ENCODE measurements at regions not wholly inside any gene's neighbourhood (a gene's known extent, or its start where the extent isn't known, plus 50 kb on each side); places are given as distances from the start of the nearest gene placed in this dataset.

DNA sequence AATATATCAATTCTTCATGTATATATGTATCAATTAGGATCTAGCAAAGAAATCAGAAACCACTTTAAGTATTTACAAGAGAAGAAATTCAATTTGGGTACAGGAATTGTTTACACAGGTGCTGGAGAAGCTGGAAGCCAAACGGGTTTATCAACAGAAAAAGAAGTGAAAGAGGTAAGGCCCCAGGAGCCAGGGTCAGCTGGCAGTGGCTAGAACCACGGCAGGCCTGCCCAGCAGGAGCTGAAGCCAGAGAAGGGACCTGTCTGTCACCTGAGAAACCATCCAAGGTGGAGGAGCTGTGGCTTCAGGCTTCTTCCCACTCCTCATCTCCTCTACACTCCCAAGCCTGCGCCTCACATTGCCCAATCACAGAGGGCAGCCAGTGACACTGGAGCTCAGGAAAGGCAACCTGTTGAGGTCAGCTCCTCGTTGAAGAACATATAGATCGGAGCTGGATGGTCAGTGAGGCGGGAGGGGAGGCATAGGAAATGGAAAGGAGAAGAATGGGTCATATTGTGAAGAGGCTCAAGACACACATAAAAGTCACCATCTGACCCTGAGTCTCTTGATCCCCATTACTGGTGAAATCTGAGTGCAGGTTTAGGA lies 182.6 kb downstream of the REEP3 start:
- no peak for DNase-seq (ENCODE audit: low read depth)
- no peak overlapping the region for H3K4me3 ChIP-seq (ENCODE audit: low read depth, low read length)

DNA sequence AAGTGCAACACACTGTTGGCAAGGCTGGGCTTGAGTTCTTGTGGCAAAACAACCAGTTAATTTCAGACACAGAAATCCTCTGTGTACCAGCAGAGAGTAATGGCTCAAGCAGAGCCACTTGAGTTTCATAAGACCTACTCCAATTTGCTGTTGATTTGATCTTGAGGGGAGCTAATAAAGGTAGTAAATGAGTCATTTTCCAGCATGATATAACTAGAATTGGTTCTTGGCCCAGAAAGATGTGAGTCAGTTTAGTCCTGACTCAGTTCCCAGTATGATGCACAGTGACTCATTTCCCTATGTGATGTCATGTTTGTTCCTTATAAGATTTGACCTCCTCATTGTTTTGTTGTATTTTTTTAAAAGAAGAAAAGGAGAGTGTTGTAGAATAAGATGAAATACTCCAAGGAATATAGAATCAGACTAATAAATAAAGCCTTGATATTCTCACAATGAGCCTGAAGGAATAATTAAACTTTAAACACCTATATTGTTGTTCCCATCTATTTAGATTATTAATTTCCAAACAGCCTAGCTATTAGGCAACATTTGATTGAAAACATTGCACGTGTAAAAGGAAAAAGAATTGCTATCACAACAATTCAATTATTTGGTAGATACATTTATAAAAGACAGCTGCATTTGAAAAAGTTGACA lies 186.2 kb downstream of the REEP3 start:
- H3K4me3 ChIP-seq (ENCODE audit: low read depth, low read length): no peak overlapping the region
- DNase-seq (ENCODE audit: low read depth): peak; percentile 99

DNA sequence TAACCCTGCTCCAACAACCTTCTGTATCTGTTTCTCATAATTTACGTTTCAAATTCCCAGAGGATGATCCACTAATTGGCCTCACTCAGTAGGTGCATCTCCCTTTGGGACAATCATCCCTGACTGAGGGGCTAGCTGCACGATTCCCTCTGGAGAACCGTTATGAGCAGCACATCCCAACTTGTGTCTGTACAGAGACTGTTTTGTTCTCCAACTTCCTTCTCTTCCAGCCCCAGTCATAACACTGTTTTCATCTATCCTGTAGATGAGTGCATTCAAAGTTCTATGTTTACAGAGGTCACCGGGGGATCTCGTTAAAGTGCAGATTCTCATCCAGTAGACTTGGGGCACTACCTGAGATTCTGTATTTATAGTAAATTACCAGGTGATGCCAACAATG lies 187.2 kb downstream of the REEP3 start:
- DNase-seq (ENCODE audit: low read depth): no peak

DNA sequence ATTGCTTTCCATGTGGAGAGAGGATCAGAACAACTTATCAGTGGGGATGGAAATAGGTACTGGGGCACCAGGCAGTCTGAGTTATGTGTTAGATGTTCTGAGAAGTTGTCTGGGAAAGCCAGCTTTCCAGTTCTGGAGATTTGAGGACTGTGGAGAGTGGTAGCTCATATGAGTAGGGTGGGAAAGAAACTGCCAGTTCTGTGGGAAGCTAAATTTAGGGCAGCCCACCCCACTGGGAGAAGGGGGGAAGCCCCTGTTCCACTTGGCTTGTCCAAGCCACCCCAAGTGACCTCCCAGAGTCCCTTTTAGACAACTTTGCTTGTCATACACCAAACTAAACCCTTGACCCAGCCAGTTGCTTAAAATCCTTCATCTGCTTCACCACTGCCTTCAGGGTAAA lies 189.5 kb downstream of the REEP3 start:
- no peak for DNase-seq (ENCODE audit: low read depth)
- H3K4me3 ChIP-seq (ENCODE audit: low read depth, low read length): no peak overlapping the region

More for the DNA sequence above, 187.2 kb downstream of the REEP3 start:
- H3K4me3 ChIP-seq (ENCODE audit: low read depth, low read length): no peak overlapping the region

DNA sequence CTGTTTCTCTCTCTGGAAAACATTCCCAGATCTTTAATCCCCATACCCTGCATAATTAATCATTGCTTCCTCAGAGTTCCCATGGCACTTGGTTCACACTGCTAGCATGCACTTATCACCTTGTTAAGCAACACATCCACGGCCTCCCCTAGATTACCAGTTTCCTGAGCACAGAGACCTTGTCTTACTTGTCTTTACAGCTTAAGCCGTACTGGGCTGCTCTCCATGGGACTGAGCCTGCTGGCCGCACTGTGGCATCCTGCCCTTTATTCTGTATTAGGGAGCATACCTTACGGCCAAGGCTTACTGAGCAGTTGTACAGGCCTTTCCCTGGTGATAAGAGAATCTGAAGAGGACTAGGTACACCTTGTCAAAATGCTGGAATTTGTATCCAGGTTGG lies 190.2 kb downstream of the REEP3 start:
- no peak overlapping the region for H3K4me3 ChIP-seq (ENCODE audit: low read depth, low read length)
- DNase-seq (ENCODE audit: low read depth): no peak

DNA sequence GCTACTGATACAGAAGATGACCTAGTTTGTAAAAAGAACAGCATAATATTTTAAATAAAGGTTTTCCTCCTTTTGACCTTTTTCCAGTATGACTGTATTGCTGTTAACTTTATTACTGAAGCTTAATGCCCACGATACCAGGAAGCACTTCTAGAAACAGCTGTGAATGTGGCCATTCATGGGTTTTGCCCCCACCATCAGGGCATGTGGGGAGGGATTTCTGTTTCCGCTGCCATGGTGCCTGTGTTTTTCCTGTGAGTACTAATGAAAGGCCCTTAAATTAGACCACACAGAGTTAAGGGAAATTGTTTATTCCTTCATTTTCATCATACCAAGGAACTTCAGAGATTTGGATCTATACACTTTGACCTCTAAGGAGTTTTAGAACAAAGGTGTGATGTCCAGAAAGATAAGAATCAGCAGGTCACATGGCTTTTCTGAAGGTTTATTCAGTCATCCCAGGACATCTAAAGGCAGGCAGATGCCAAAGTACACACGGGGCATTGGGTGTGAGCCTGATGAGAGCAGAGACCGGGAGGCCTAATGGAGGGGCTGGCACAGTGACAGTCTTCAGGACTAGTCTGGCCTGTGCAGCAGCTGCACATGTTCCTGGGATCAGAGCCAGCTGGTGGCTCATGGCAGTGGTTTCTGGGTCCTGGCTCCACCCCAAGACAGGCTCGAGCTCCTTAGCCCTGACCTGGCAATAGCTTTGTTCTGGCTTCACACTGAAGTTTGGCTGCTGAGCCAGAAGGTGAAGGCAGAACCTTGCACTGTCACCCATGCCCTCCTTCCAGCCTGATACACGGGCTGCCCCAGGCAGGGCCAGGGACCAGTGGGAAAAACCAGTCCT lies 190.9 kb downstream of the REEP3 start:
- H3K4me3 ChIP-seq (ENCODE audit: low read depth, low read length): no peak overlapping the region
- peak; percentile 99 for DNase-seq (ENCODE audit: low read depth)

DNA sequence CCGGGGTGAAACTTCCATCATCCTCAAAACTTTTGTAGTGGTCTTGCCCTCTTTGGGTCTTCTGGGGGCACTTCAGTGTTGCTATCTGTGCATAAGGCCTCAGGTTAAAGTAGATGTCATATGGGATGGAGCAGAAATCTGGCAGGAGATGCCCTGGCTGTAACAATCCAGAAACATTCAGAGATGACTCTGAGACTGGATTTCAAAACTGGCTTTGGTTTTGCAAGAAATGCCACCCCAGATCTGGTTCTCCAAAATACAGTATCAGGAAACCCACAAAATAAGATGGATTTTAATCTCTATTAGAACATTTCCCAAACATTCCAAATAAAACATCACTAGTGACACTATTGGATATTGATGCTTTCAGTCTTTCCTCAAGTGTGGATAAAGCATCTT lies 191.5 kb downstream of the REEP3 start:
- DNase-seq (ENCODE audit: low read depth): no peak
- H3K4me3 ChIP-seq (ENCODE audit: low read depth, low read length): no peak overlapping the region

DNA sequence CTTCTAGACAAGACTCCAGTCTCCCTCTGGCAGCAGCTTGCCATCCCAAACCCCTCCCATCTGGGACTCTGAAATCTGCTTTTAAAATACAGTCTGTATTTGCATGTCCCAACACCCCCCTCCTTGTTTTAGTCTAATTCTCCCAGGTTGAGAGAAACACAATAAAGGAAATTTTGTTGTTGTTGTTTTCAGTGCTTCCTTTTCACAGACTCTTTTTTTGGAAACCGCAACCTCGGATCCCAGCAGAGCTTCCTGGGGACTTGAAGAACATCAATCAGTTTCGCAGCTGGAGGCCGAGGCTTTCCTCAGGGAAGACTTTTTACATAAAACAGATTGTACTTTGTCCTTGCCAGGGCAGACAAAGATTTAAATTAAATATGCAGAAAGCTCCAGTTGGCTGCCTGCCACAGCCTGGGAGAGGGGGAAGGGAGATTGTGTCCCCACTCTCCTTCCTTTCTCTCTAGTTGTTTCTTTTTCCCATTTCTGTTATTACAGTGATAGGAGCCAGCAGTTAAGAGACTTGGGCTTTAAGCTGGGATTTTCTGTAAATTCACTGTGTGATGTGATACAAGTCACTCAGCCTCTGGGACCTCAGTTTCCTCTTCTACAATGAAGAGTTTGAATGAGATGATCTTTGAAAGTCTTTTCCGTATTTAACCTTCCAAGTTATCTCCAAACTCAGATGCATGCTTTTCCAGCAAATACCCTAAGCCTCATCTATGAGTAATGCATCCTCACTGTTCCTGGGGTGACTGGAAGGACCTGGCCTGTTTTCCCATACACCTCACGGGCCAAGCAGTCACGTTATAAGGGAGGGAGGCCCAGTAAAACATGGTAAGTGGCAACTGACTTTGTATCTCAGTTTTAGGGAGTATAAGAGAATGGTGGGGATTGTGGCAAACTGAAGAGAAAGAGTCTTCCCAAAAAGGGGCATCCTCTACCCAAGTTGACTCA lies 192.3 kb downstream of the REEP3 start:
- no peak overlapping the region for H3K4me3 ChIP-seq (ENCODE audit: low read depth, low read length)
- DNase-seq (ENCODE audit: low read depth): peak; percentile 95

DNA sequence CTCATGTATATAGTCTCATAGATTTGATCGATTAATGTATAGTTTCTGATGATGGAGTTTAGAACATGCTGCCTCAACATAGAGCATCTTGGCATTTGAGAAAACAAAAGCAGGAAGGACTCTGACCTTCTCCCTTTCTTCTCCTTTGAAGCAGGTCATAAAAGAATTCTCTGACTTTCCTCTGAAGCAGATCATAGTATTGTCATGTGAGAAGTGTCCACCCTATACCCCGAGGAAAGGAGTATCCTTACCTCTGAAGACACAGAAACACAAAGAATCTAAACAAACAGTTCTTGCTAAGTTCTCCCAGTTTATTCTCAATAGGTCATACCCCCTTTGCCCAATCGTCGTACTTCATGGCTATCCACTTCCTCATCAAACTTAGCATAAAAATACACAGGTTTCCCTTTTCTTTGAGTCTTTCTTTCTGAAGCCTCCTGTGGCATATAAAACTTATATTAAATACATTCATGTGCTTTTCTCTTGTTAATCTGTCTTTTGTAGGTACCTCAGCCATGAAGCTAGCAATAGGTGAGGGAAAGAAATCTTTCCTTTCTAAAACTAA lies 194.9 kb downstream of the REEP3 start:
- H3K4me3 ChIP-seq (ENCODE audit: low read depth, low read length): no peak overlapping the region
- DNase-seq (ENCODE audit: low read depth): no peak

DNA sequence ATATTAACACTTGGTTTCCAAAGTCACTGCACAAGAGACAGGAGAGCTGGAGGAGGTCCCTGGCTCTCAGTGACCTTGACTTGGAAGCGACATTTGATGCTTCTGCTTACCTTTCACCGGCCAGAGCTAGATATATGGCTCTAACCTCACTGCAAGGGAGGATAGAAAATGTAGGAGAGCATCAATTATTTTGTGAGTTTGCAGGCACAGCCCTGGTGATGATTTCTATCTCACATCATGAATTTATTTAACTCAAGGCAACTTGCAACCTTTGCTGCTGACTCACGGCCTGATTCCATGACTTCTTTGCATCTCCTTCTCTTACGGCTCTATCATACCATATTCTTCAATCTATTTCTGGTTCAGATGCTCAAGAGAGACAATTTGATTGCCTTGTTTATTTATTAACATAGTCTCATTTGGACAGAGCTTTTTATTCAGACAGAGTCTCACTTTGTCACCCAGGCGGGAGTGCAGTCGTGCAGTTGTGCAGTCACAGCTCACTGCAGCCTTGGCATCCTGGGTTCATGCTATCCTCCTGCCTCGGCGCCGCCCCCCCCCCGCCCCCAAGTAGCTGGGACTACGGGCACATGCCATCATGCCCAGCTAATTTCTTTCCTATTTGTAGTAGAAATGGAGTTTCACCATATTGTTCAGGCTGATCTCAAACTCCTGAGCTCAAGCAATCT lies 196.0 kb downstream of the REEP3 start:
- no peak overlapping the region for H3K4me3 ChIP-seq (ENCODE audit: low read depth, low read length)
- DNase-seq (ENCODE audit: low read depth): no peak

DNA sequence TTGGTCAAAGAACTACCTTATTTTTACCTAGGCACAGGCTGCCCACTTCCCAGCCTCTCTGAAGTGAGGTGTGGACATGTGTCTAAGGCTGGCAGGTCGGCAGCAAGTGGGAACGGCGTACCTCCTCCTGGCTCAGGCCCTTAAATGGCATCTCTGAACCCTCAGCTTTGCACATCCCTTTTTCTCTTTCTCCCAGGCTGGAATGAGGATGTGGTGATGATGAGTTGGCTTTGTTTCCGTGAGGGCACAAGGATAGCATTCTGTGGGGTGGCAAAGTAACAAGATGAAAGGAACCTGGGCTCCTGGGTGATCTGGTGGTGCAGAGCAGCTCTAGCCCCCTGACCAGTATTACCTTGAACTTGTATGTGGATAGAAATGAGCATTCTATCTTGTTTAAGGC lies 196.8 kb downstream of the REEP3 start:
- H3K4me3 ChIP-seq (ENCODE audit: low read depth, low read length): no peak overlapping the region
- no peak for DNase-seq (ENCODE audit: low read depth)

DNA sequence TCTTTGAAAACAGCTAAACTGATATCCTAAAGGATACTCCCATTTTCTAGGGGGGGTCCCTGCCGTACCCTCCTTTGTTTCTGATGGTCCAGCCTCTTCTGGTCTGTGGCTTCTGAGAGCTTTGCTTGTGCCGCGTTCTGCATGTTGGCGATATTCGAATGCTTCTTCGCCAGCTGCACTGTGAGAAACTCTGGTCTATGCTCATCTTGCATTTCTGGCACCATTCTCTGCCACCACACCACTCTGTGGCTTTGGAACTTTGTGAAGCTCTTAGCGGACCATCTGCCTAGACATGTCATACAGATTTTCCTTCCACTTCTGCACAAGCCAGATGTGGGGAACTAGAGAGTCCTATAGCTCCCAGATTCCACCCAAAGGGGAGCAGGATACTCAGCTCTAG lies 197.2 kb downstream of the REEP3 start:
- no peak for DNase-seq (ENCODE audit: low read depth)
- H3K4me3 ChIP-seq (ENCODE audit: low read depth, low read length): no peak overlapping the region

DNA sequence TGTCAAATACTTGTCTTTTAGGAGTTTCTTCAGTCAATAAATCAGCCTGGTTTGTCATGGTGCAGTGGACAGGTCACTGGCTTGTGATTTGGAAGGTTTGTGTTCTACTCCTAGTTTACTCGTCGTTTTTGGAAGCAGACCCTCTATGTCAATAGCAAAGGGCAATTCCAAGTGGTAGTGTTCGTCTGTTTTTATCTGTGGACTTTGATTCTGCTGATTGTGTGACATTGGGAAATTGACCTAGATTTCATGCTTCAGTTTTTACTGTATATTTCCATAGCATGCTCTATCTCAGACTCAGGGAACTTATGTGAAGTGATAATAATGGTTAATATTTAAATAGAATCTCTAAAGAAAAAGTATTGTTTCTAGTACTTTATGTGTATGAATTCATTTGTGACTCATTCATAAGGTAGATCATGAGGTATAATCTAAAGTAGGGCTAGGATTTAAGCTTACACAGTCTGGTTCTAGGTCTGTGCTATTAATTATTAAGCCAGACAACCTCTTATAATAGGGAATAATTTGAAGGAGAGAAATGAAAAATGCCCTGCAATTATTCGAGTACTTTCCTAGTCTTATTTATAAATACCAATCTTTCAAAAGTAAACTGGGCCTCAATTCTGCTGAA lies 198.1 kb downstream of the REEP3 start:
- no peak for DNase-seq (ENCODE audit: low read depth)
- no peak overlapping the region for H3K4me3 ChIP-seq (ENCODE audit: low read depth, low read length)

DNA sequence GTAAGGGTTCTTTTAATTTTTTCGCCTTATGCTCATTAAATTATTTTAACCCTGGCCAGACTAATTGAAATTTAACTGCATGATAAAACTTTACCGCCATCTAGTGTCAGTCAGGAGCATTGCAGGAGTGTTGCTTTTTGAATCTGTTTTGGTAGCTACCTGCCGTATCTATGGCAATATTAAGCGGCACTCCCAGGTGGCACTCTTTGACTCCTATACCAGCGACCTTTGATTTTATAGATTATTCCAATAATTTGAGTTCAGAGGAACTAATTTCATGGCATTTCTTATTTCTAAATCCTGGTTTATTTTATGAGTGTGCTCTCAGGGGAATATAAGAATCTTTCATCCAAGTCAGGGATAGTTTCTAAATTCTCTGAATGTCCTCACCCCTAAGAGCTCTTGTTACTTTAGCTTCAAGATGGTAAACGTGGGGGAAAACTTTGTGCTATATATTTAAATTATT lies 198.9 kb downstream of the REEP3 start:
- DNase-seq (ENCODE audit: low read depth): no peak
- no peak overlapping the region for H3K4me3 ChIP-seq (ENCODE audit: low read depth, low read length)

DNA sequence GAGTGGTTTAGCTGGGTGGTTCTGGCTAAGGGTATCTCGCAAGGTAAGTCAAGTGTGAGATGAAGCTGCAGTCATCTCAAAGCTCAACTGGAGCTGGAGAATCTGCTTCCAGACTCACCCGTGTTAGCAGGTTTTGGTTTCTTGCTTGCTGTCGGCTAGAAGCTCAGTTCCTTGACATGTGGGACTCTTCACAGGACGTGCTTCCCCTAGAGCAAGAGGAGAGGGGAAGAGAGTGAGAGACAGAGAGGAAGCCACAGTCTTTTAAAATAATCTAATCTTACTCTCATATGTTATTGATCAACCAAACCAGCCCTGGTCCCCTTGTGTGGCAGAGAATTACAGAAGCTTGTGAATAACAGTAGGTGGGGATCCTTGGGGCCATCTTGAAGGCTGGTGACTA lies 199.5 kb downstream of the REEP3 start:
- no peak for DNase-seq (ENCODE audit: low read depth)

DNA sequence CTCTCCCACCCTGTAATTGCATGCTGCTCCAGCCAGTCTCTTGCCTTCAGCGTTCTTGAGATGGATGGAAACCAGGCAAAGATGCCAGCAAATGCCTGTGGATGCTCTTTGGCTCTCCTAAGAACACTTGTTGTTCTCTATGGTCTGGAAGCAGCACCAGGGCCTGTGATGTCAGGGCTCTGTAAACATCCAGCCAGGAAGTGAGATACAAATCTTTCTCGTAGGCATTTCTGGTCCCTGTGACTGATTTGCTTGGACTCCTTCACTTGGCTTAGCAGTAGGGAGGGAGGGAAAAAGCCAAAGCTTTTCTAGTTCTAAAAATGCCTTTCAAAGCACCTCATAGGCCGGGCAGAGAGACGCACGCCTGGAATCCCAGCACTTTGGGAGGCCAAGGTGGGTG lies 201.3 kb downstream of the REEP3 start:
- H3K4me3 ChIP-seq (ENCODE audit: low read depth, low read length): no peak overlapping the region
- DNase-seq (ENCODE audit: low read depth): no peak

More for the DNA sequence above, 199.5 kb downstream of the REEP3 start:
- no peak overlapping the region for H3K4me3 ChIP-seq (ENCODE audit: low read depth, low read length)

DNA sequence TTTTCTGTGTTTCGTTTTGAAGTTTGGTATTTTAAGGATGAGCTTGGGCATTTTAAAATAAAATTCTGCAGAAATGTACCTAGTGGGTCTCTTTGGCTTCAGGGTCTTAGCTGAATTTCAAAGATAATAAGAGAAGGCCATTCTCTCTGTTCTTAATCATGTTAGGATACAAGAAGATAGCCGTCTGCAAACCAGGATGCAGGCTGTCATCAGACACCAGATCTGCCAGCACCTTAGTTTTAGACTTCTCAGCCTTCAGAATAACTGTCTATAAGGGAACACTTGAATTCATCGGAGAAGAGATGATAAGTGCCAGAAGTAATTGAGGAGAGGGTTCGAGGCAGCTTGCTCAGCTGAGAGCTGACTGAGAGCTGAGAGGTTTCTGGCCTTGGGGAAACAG lies 202.1 kb downstream of the REEP3 start:
- no peak for DNase-seq (ENCODE audit: low read depth)
- no peak overlapping the region for H3K4me3 ChIP-seq (ENCODE audit: low read depth, low read length)

DNA sequence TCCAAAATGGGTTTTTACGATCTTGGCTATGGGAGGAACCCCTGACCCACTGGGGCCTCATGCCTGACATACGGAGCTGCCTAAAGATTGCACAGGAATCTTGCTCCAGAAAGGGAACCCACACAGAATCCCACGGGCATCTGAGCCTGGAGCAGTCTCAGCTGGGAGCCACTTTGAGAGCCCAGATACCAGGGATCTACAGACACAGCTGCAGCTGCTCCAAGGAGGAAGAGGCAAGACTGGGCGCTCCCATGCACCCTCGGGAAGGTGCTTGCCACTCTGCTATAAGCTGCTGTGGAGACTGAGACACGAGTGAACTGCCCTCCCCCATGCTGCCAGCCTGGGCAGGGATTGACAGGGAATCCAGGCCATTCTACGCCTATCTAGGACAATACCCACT lies 202.5 kb downstream of the REEP3 start:
- DNase-seq (ENCODE audit: low read depth): no peak
- no peak overlapping the region for H3K4me3 ChIP-seq (ENCODE audit: low read depth, low read length)

Measured in skeletal muscle cell (primary cell).